ENCODE measurements at regions not wholly inside any gene's neighbourhood (a gene's known extent, or its start where the extent isn't known, plus 50 kb on each side); places are given as distances from the start of the nearest gene placed in this dataset.

GRCh38 chr2:129067953-129068352 lies 749.3 kb upstream of the HS6ST1 start:
- H3K4me3 ChIP-seq (ENCODE audit: low read depth, low read length) = no peak overlapping the region
- TF ChIP-seq CTCF (conservative IDR thresholded peaks at IDR 0.05; ENCODE audit: low read depth, low read length) = no peak
- no peak for DNase-seq (ENCODE audit: low read depth)

GRCh38 chr2:129068543-129068942 lies 749.9 kb upstream of the HS6ST1 start:
- DNase-seq (ENCODE audit: low read depth) = no peak
- H3K4me3 ChIP-seq (ENCODE audit: low read depth, low read length) = no peak overlapping the region
- no peak for TF ChIP-seq CTCF (conservative IDR thresholded peaks at IDR 0.05; ENCODE audit: low read depth, low read length)

DNA sequence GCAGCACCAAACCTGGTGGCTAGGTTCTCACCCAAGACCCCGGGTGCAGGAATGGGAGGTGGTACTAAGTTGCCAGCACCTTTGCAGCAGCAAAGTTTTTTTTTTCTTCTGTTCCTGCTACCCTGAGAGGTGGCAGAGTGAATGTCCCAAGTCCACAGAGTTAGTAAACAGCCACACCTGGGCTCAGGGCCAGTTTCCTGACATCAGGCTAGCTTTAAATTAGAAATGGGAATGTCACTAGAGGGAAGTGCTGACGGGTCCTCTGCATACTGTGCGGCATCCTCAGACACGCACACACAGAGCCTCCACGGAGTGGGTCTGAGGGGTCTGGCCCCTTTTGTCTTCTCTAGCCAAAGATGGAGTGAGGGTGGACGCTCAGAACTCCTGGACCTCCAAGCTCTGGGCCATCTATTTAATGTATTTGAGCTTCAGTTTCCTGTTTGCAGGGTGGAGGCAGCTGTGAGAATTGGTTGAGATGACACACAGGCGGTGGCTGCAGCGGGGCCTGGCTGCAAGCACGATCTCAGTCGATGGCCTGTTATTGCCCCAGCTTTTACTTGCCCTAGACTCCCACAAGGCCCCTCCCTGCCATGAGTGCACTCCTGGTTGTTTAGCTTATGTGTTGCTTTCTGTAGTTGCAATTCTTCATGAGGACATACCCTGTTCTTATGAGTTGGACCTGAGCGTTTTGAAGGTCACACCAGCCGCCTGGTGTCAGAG lies 751.4 kb upstream of the HS6ST1 start:
- H3K4me3 ChIP-seq (ENCODE audit: low read depth, low read length) = no peak overlapping the region
- TF ChIP-seq CTCF (conservative IDR thresholded peaks at IDR 0.05; ENCODE audit: low read depth, low read length) = no peak
- no peak for DNase-seq (ENCODE audit: low read depth)

- no peak for TF ChIP-seq CTCF (conservative IDR thresholded peaks at IDR 0.05; ENCODE audit: low read depth, low read length)
- no peak for DNase-seq (ENCODE audit: low read depth)
- H3K4me3 ChIP-seq (ENCODE audit: low read depth, low read length) = no peak overlapping the region
Observed at GRCh38 chr2:129070663-129071062, 752.0 kb upstream of the HS6ST1 start.

- no peak for TF ChIP-seq CTCF (conservative IDR thresholded peaks at IDR 0.05; ENCODE audit: low read depth, low read length)
- no peak for DNase-seq (ENCODE audit: low read depth)
- H3K4me3 ChIP-seq (ENCODE audit: low read depth, low read length) = no peak overlapping the region
Observed at GRCh38 chr2:129071531-129071930, 752.9 kb upstream of the HS6ST1 start.

- no peak for DNase-seq (ENCODE audit: low read depth)
- no peak overlapping the region for H3K4me3 ChIP-seq (ENCODE audit: low read depth, low read length)
- no peak for TF ChIP-seq CTCF (conservative IDR thresholded peaks at IDR 0.05; ENCODE audit: low read depth, low read length)
Observed at GRCh38 chr2:129074298-129074920, 755.7 kb upstream of the HS6ST1 start.

DNA sequence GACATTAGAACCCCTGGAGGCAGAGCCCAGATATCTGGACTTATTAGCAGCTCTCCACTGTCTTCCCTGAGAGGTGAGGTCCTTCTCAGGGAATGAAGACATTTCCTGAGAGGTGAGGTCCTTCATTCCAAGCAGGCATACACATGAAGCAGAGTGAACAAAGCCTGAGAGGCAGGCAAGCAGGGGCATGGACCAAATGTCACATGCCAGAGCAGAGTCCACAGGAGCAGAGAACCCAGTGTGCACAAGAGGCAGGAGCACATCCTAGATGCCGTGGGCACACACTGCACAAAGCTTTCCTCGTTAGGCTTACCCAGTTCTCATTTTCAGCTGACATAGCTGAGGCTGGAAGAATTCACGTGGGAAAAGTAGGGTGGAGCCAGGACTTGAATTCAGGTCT lies 759.9 kb upstream of the HS6ST1 start:
- no peak for TF ChIP-seq CTCF (conservative IDR thresholded peaks at IDR 0.05; ENCODE audit: low read depth, low read length)
- DNase-seq (ENCODE audit: low read depth) = no peak
- H3K4me3 ChIP-seq (ENCODE audit: low read depth, low read length) = no peak overlapping the region
